GM10266 (cell line): ENCODE measurements at regions not wholly inside any gene's neighbourhood (a gene's known extent, or its start where the extent isn't known, plus 50 kb on each side); places are given as distances from the start of the nearest gene placed in this dataset.
A peak's percentile ranks its signal among the peaks of the same experiment; 100 is the strongest.

Experiments
- DNase-seq: peaks from one replicate; pipeline ENCODE4 v3.0.0; 2012; ENCODE audit errors: extremely low spot score
- CTCF ChIP-seq: IDR thresholded peaks from 2 replicates; pipeline ENCODE4 v1.5.1; 2012; ENCODE audit warnings: mild to moderate bottlenecking, low read depth; ENCODE audit not compliant: control insufficient read depth, insufficient read depth; ENCODE audit errors: missing control alignments

- peak; percentile 24 for TF ChIP-seq CTCF
- DNase-seq: peak; percentile 84
Measured at GRCh38 chr7:1368682-1369571, 90.3 kb downstream of the MICALL2 start.

- no peak for DNase-seq
- TF ChIP-seq CTCF: no peak
Measured at GRCh38 chr7:1369916-1370657, 89.2 kb downstream of the MICALL2 start.

GRCh38 chr7:1370738-1371137 lies 88.5 kb downstream of the MICALL2 start:
- no peak for TF ChIP-seq CTCF
- DNase-seq: no peak

- no peak for DNase-seq
- no peak for TF ChIP-seq CTCF
Measured at GRCh38 chr7:1372063-1372462, 87.2 kb downstream of the MICALL2 start.

- no peak for TF ChIP-seq CTCF
- no peak for DNase-seq
Measured at GRCh38 chr7:1372671-1373379, 86.4 kb downstream of the MICALL2 start.

GRCh38 chr7:1377111-1377909 lies 82.0 kb downstream of the MICALL2 start:
- no peak for DNase-seq
- TF ChIP-seq CTCF: no peak
